ENCODE measurements at regions not wholly inside any gene's neighbourhood (a gene's known extent, or its start where the extent isn't known, plus 50 kb on each side); places are given as distances from the start of the nearest gene placed in this dataset.

DNA sequence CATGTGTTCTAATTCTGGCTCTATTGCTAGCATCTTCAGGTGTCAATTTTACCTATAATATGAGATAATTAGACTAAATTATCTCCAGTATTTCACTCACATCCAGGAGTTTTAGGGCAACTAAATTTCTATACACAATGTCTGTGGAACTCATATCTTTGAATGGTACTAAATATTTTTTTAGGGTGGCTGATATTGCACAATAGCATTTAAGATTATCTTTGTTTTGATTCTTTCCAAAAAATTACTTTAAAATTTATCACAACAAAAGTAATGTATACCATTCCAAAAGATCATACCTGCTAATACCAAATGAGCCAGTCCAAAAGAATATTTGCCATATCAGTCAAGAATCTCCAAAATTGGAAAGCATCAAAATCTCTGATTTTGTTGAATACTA, 285.5 kb downstream of the SEMA3D start:
- TF ChIP-seq EZH2 (IDR thresholded peaks at IDR 0.05; ENCODE audit: insufficient read depth, poor library complexity, severe bottlenecking): no peak
- no peak for TF ChIP-seq EZH2phosphoT487 (IDR thresholded peaks at IDR 0.05; ENCODE audit: insufficient read depth, low read depth)

Measured in GM23248 (cell line).